Spinal cord (tissue), 9 donors: ENCODE measurements at regions not wholly inside any gene's neighbourhood (a gene's known extent, or its start where the extent isn't known, plus 50 kb on each side); places are given as distances from the start of the nearest gene placed in this dataset.
A peak's percentile ranks its signal among the peaks of the same experiment; 100 is the strongest.
"Not testable (repeated sequence)": the region's sequence is repeated elsewhere in the genome, so short reads cannot be mapped to it uniquely, and the experiment has no call there.

Experiments used
- DNase-seq, 6 donors: peaks; one replicate each; pipeline versions ENCODE4 v3.0.0 to v3.0.0-alpha.2; 2013 to 2015; ENCODE audit warnings: low spot score in 6 of 6, low read depth in 4 of 6
- H3K27ac ChIP-seq: one replicate; pipeline ENCODE4 v1.5.1; 2013; ENCODE audit warnings: low read depth, low read length, control low read depth
- H3K27me3 ChIP-seq: one replicate; pipeline ENCODE4 v1.6.1; 2013; ENCODE audit warnings: low read length; ENCODE audit not compliant: control insufficient read depth, insufficient read depth
- H3K36me3 ChIP-seq: one replicate; pipeline ENCODE4 v1.6.1; 2013; ENCODE audit warnings: low read length; ENCODE audit not compliant: control insufficient read depth, insufficient read depth
- H3K4me1 ChIP-seq: one replicate; pipeline ENCODE4 v1.6.1; 2013; ENCODE audit warnings: low read length; ENCODE audit not compliant: control insufficient read depth, insufficient read depth
- H3K4me3 ChIP-seq: one replicate; pipeline ENCODE4 v1.5.1; 2013; ENCODE audit warnings: low read depth, low read length, control low read depth
- H3K9me3 ChIP-seq: one replicate; pipeline ENCODE4 v1.6.1; 2013; ENCODE audit warnings: low read length; ENCODE audit not compliant: control insufficient read depth, insufficient read depth
- WGBS: methylation state at CpG from one replicate; pipeline ENCODE4 v1.1.5; 2013; ENCODE audit warnings: missing lambda C conversion rate; ENCODE audit not compliant: insufficient coverage; 5-methylcytosine and 5-hydroxymethylcytosine counted together
- donor health status: healthy.

- Histone ChIP-seq H3K27me3 (no peaks in the 10 kb centered on the region), H3K27ac (no peak overlapping the region), H3K9me3 (no peaks in the 10 kb centered on the region), H3K4me3 (no peak overlapping the region), H3K4me1 (no peaks in the 10 kb centered on the region), H3K36me3 (no peaks in the 10 kb centered on the region)
- no peak for DNase-seq
- no CpG with 5 or more reads among the region's 1 CpG for WGBS
These were observed 422.3 kb downstream of the TMEM232 start for GRCh38 chr5:110304176-110304575.

- Histone ChIP-seq H3K27ac (no peak overlapping the region), H3K9me3 (no peaks in the 10 kb centered on the region), H3K27me3 (no peaks in the 10 kb centered on the region), H3K4me1 (no peaks in the 10 kb centered on the region), H3K36me3 (no peaks in the 10 kb centered on the region), H3K4me3 (no peak overlapping the region)
- no peak for DNase-seq
- 100% methylated on average over 2 of the region's 2 CpGs for WGBS
These were observed 419.8 kb downstream of the TMEM232 start for GRCh38 chr5:110306650-110307049.

- no peak for DNase-seq
- no peaks in the 10 kb centered on the region for H3K36me3 ChIP-seq
- no peaks in the 10 kb centered on the region for H3K9me3 ChIP-seq
- no peak overlapping the region for H3K4me3 ChIP-seq
- no CpG with 5 or more reads among the region's 1 CpG for WGBS
- no peaks in the 10 kb centered on the region for H3K27me3 ChIP-seq
- H3K27ac ChIP-seq, result no peak overlapping the region
- no peaks in the 10 kb centered on the region for H3K4me1 ChIP-seq
These were observed 417.2 kb downstream of the TMEM232 start for GRCh38 chr5:110309222-110309621.

- H3K4me3 ChIP-seq, H3K27ac ChIP-seq, H3K4me1 ChIP-seq, DNase-seq, H3K36me3 ChIP-seq, H3K9me3 ChIP-seq, H3K27me3 ChIP-seq: not testable (repeated sequence)
- 0% methylated on average over 1 of the region's 3 CpGs for WGBS
These were observed 409.9 kb downstream of the TMEM232 start for GRCh38 chr5:110316566-110316965.

- H3K27ac ChIP-seq, result no peak overlapping the region
- no peaks in the 10 kb centered on the region for H3K4me1 ChIP-seq
- no peak overlapping the region for H3K4me3 ChIP-seq
- no peaks in the 10 kb centered on the region for H3K36me3 ChIP-seq
- 83% methylated on average over 1 of the region's 1 CpG for WGBS
- DNase-seq, result no peak
- no peaks in the 10 kb centered on the region for H3K27me3 ChIP-seq
- H3K9me3 ChIP-seq, result no peaks in the 10 kb centered on the region
These were observed 405.4 kb downstream of the TMEM232 start for GRCh38 chr5:110321117-110321516.

- Histone ChIP-seq H3K27ac (no peak overlapping the region), H3K27me3 (no peaks in the 10 kb centered on the region), H3K4me3 (no peak overlapping the region), H3K4me1 (no peaks in the 10 kb centered on the region), H3K9me3 (no peaks in the 10 kb centered on the region), H3K36me3 (no peaks in the 10 kb centered on the region)
- WGBS, result 80% methylated on average over 1 of the region's 1 CpG
- DNase-seq, result no peak
These were observed 403.1 kb downstream of the TMEM232 start for GRCh38 chr5:110323357-110323756.

GRCh38 chr5:110323832-110324231 lies 402.6 kb downstream of the TMEM232 start:
- no peaks in the 10 kb centered on the region for H3K27me3 ChIP-seq
- H3K9me3 ChIP-seq, result peaks cover 2% of the 10 kb centered on the region
- no peak overlapping the region for H3K27ac ChIP-seq
- DNase-seq, result no peak
- no peaks in the 10 kb centered on the region for H3K36me3 ChIP-seq
- H3K4me3 ChIP-seq, result no peak overlapping the region
- H3K4me1 ChIP-seq, result no peaks in the 10 kb centered on the region

GRCh38 chr5:110324876-110325275 lies 401.6 kb downstream of the TMEM232 start:
- WGBS, result no CpG with 5 or more reads among the region's 1 CpG
- Histone ChIP-seq H3K27ac (no peak overlapping the region), H3K36me3 (no peaks in the 10 kb centered on the region), H3K27me3 (no peaks in the 10 kb centered on the region), H3K9me3 (peaks cover 2% of the 10 kb centered on the region), H3K4me3 (no peak overlapping the region), H3K4me1 (no peaks in the 10 kb centered on the region)
- DNase-seq, result no peak

GRCh38 chr5:110329955-110330525 lies 396.4 kb downstream of the TMEM232 start:
- H3K4me1 ChIP-seq, result no peaks in the 10 kb centered on the region
- no peak overlapping the region for H3K27ac ChIP-seq
- H3K36me3 ChIP-seq, result no peaks in the 10 kb centered on the region
- WGBS, result 60% methylated on average over 2 of the region's 5 CpGs
- peak in 2 of 6 donors; percentile 19 to 33 for DNase-seq
- no peaks in the 10 kb centered on the region for H3K27me3 ChIP-seq
- no peak overlapping the region for H3K4me3 ChIP-seq
- peaks cover 2% of the 10 kb centered on the region for H3K9me3 ChIP-seq

GRCh38 chr5:110333384-110333783 lies 393.1 kb downstream of the TMEM232 start:
- no peak overlapping the region for H3K27ac ChIP-seq
- H3K36me3 ChIP-seq, result no peaks in the 10 kb centered on the region
- no peaks in the 10 kb centered on the region for H3K27me3 ChIP-seq
- WGBS, result no CpG with 5 or more reads among the region's 4 CpGs
- no peak overlapping the region for H3K4me3 ChIP-seq
- DNase-seq, result no peak
- peaks cover 2% of the 10 kb centered on the region for H3K9me3 ChIP-seq
- no peaks in the 10 kb centered on the region for H3K4me1 ChIP-seq
